Hepatocyte (in vitro differentiated cells): ENCODE measurements at regions not wholly inside any gene's neighbourhood (a gene's known extent, or its start where the extent isn't known, plus 50 kb on each side); places are given as distances from the start of the nearest gene placed in this dataset.

ENCODE experiments used
- EZH2 ChIP-seq: fragments of 200-600 bp; sonication (generic); IDR thresholded peaks from 2 replicates; pipeline ENCODE4 v1.6.1; 2016; ENCODE audit warnings: antibody characterized with exemption, mild to moderate bottlenecking, borderline replicate concordance
- TF ChIP-seq, protein P1 (sequence below): fragments of 200-600 bp; sonication (generic); IDR thresholded peaks from 2 replicates; pipeline ENCODE4 v1.5.1; 2016; ENCODE audit warnings: antibody characterized with exemption, mild to moderate bottlenecking; ENCODE audit not compliant: poor library complexity

GRCh38 chr5:156126716-156127115 lies 200.2 kb upstream of the SGCD start:
- TF ChIP-seq, protein P1, sequence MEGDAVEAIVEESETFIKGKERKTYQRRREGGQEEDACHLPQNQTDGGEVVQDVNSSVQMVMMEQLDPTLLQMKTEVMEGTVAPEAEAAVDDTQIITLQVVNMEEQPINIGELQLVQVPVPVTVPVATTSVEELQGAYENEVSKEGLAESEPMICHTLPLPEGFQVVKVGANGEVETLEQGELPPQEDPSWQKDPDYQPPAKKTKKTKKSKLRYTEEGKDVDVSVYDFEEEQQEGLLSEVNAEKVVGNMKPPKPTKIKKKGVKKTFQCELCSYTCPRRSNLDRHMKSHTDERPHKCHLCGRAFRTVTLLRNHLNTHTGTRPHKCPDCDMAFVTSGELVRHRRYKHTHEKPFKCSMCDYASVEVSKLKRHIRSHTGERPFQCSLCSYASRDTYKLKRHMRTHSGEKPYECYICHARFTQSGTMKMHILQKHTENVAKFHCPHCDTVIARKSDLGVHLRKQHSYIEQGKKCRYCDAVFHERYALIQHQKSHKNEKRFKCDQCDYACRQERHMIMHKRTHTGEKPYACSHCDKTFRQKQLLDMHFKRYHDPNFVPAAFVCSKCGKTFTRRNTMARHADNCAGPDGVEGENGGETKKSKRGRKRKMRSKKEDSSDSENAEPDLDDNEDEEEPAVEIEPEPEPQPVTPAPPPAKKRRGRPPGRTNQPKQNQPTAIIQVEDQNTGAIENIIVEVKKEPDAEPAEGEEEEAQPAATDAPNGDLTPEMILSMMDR, result no peak
- TF ChIP-seq EZH2, result no peak
